PC-3 (cell line): ENCODE measurements at regions not wholly inside any gene's neighbourhood (a gene's known extent, or its start where the extent isn't known, plus 50 kb on each side); places are given as distances from the start of the nearest gene placed in this dataset.

Experiments
- CTCF ChIP-seq: fragments of 300-600 bp; sonication (generic); conservative IDR thresholded peaks from 2 replicates; pipeline ENCODE4 v1.5.1; 2017; ENCODE audit warnings: antibody characterized with exemption, low read depth, mild to moderate bottlenecking, low read length
- EZH2 ChIP-seq: fragments of 300-600 bp; sonication (generic); IDR thresholded peaks from one replicate; pipeline ENCODE4 v1.6.1; 2017; ENCODE audit warnings: antibody characterized with exemption, mild to moderate bottlenecking, low read length; ENCODE audit not compliant: unreplicated experiment
- EZH2phosphoT487 ChIP-seq: fragments of 300-600 bp; sonication (generic); IDR thresholded peaks from 2 replicates; pipeline ENCODE4 v1.6.1; 2018; ENCODE audit warnings: mild to moderate bottlenecking, antibody characterized with exemption, low read length, borderline replicate concordance

DNA sequence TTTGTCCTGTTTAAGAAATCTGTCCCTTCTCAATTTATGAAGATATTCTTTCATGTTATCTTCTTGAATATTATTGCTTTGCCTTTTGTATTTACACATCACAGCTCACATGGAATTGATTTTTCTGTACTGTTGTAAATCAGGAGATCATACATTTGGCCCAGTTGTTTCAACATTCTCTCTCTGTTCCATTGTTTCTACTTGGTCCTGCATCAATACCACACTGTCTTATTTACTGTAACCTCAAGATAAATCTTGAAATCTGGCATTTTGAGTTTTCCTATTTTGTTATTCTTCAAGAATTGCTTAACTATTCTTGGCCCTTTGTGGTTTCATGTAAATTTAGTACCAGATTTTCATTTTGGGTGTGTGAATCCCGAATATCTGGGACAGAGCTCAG, 121.7 kb upstream of the CCN2 start:
- no peak for TF ChIP-seq EZH2
- no peak for TF ChIP-seq CTCF
- no peak for TF ChIP-seq EZH2phosphoT487
